HCT116 (cell line): ENCODE measurements at regions not wholly inside any gene's neighbourhood (a gene's known extent, or its start where the extent isn't known, plus 50 kb on each side); places are given as distances from the start of the nearest gene placed in this dataset.

Experiments
- ATAC-seq: fragments of 200-7000 bp; cut with Tn5 transposase; 2 replicates; pipeline ENCODE4 v1.9.1; 2020; ENCODE audit warnings: mild to moderate bottlenecking, moderate library complexity
- BruUV-seq: library from RNA; stranded (reverse); fragments of 400-500 nt; replicated peaks from 2 replicates; lab custom pipeline; 2021; lab: Mats Ljungman, UMichigan
- CTCF ChIA-PET: fragments of 300-600 bp; sonication (Branson Sonifier 250); formaldehyde crosslinking; loops from one replicate; lab custom pipeline; 2021; ENCODE audit warnings: antibody characterized with exemption; lab: Charles Lee
- POLR2A ChIA-PET: fragments of 300-600, 350-600 bp; sonication (Branson Sonifier 250); formaldehyde crosslinking; loops from one replicate; lab custom pipeline; 2021; ENCODE audit warnings: antibody characterized with exemption; lab: Charles Lee
- RAD21 ChIA-PET, 2 experiments: fragments of 300-600 bp; sonication (Branson Sonifier 250); formaldehyde crosslinking; loops; one replicate each; lab custom pipeline; 2023; ENCODE audit warnings: low total read pairs in 2 of 2; ENCODE audit not compliant: uncharacterized antibody in 2 of 2, unreplicated experiment in 2 of 2, low non-redundant PET in 1 of 2; lab: Charles Lee
- DNase-seq: peaks from one replicate; pipeline ENCODE4 v3.0.0-alpha.2; 2010; ENCODE audit warnings: low read depth, low spot score
- H2AFZ ChIP-seq: fragments of 200-600 bp; shearing (Covaris generic), sonication (generic); 2 replicates; pipeline ENCODE4 v1.6.1; 2017; ENCODE audit warnings: low read depth, mixed run types, mixed read lengths, antibody characterized with exemption, low read length; ENCODE audit not compliant: poor library complexity, severe bottlenecking
- H3K27ac ChIP-seq: 2 replicates; pipeline ENCODE4 v1.5.1; 2012; ENCODE audit warnings: low read depth, low read length
- H3K27me3 ChIP-seq: fragments of 200-600 bp; sonication (generic); 2 replicates; pipeline ENCODE4 v1.6.1; 2016; ENCODE audit warnings: mixed run types, low read length, mixed read lengths; ENCODE audit not compliant: insufficient read depth
- H3K36me3 ChIP-seq, 2 experiments: fragments of 200-500 bp in 1 of 2; fragments of 200-600 bp in 1 of 2; sonication (Bioruptor generic) in 1 of 2; sonication (generic) in 1 of 2; 2 replicates each; pipeline versions ENCODE4 v1.5.1 to v1.6.1; 2014 to 2016; ENCODE audit warnings: low read length in 2 of 2, inconsistent platforms in 1 of 2, mixed read lengths in 1 of 2, mixed run types in 1 of 2; ENCODE audit not compliant: insufficient read depth in 2 of 2, control insufficient read depth in 1 of 2
- H3K4me1 ChIP-seq, 2 experiments: fragments of 200-600 bp in 1 of 2; sonication (generic) in 1 of 2; 2 replicates each; pipeline versions ENCODE4 v1.5.1 to v1.6.1; 2012 to 2017; ENCODE audit warnings: low read length in 2 of 2, inconsistent platforms in 1 of 2, mild to moderate bottlenecking in 1 of 2, mixed read lengths in 1 of 2, mixed run types in 1 of 2, moderate library complexity in 1 of 2; ENCODE audit not compliant: insufficient read depth in 2 of 2, control insufficient read depth in 1 of 2
- H3K4me2 ChIP-seq: fragments of 200-600 bp; sonication (generic); 2 replicates; pipeline ENCODE4 v1.6.1; 2017; ENCODE audit warnings: mixed run types, low read length, mixed read lengths
- H3K4me3 ChIP-seq, 2 experiments: fragments of 200-600 bp in 1 of 2; sonication (generic) in 1 of 2; replicated peaks in 1 of 2; 2 replicates each; pipeline ENCODE4 v1.5.1; 2011 to 2016; ENCODE audit warnings: low read length in 2 of 2, control low read depth in 1 of 2, low read depth in 1 of 2, mild to moderate bottlenecking in 1 of 2, mixed read lengths in 1 of 2, mixed run types in 1 of 2
- H3K79me2 ChIP-seq: fragments of 200-600 bp; sonication (generic); 2 replicates; pipeline ENCODE4 v1.6.1; 2017; ENCODE audit warnings: mild to moderate bottlenecking, mixed run types, low read length, moderate library complexity, mixed read lengths; ENCODE audit not compliant: insufficient read depth
- H3K9ac ChIP-seq: fragments of 200-600 bp; sonication (generic); 2 replicates; pipeline ENCODE4 v1.6.1; 2016; ENCODE audit warnings: low read length, mixed read lengths
- H3K9me2 ChIP-seq: fragments of 200-600 bp; sonication (generic), shearing (Covaris generic); 2 replicates; pipeline ENCODE4 v1.6.1; 2017; ENCODE audit warnings: mixed run types, mild to moderate bottlenecking, moderate library complexity; ENCODE audit not compliant: insufficient read depth
- H3K9me3 ChIP-seq, 2 experiments: fragments of 200-500 bp in 1 of 2; fragments of 200-600 bp in 1 of 2; sonication (Bioruptor generic) in 1 of 2; sonication (generic) in 1 of 2; 2 replicates each; pipeline ENCODE4 v1.6.1; 2014 to 2017; ENCODE audit warnings: low read length in 2 of 2, mixed read lengths in 2 of 2, inconsistent platforms in 1 of 2, low read depth in 1 of 2, mild to moderate bottlenecking in 1 of 2, mixed run types in 1 of 2, moderate library complexity in 1 of 2; ENCODE audit not compliant: control insufficient read depth in 1 of 2, insufficient read depth in 1 of 2
- H4K20me1 ChIP-seq: fragments of 200-600 bp; sonication (generic), shearing (Covaris generic); 2 replicates; pipeline ENCODE4 v1.6.1; 2017; ENCODE audit warnings: mixed run types, mild to moderate bottlenecking, moderate library complexity; ENCODE audit not compliant: insufficient read depth
- CBX3 ChIP-seq: IDR thresholded peaks from 2 replicates; pipeline ENCODE4 v1.6.1; 2012; ENCODE audit warnings: low read depth
- CTCF ChIP-seq, 3 experiments: fragments of 200-600 bp in 1 of 3; sonication (generic) in 1 of 3; IDR thresholded peaks in 2 of 3; conservative IDR thresholded peaks in 1 of 3; 2 replicates each; pipeline ENCODE4 v1.5.1; 2012 to 2017; ENCODE audit warnings: low read depth in 2 of 3, low read length in 2 of 3, antibody characterized with exemption in 1 of 3, borderline replicate concordance in 1 of 3, control low read depth in 1 of 3, mild to moderate bottlenecking in 1 of 3, mixed read lengths in 1 of 3, mixed run types in 1 of 3, moderate library complexity in 1 of 3; ENCODE audit not compliant: insufficient read depth in 1 of 3
- EGR1 ChIP-seq: IDR thresholded peaks from 2 replicates; pipeline ENCODE4 v1.6.1; 2012; ENCODE audit warnings: low read depth
- EZH2 ChIP-seq: fragments of 200-600 bp; sonication (generic); IDR thresholded peaks from 2 replicates; pipeline ENCODE4 v1.6.1; 2017; ENCODE audit warnings: antibody characterized with exemption, mixed run types
- EZH2phosphoT487 ChIP-seq: fragments of 200-600 bp; IDR thresholded peaks from 2 replicates; pipeline ENCODE4 v1.6.1; 2018; ENCODE audit warnings: antibody characterized with exemption, borderline replicate concordance
- FOSL1 ChIP-seq: IDR thresholded peaks from 2 replicates; pipeline ENCODE4 v1.6.1; 2012; ENCODE audit warnings: low read depth
- RAD21 ChIP-seq: IDR thresholded peaks from 2 replicates; pipeline ENCODE4 v1.6.1; 2012; ENCODE audit warnings: low read depth, mild to moderate bottlenecking
- REST ChIP-seq: IDR thresholded peaks from 2 replicates; pipeline ENCODE4 v1.6.1; 2012; ENCODE audit warnings: low read depth
- TCF7L2 ChIP-seq: IDR thresholded peaks from 2 replicates; pipeline ENCODE4 v1.7.0; 2011; ENCODE audit warnings: borderline replicate concordance, inconsistent platforms; ENCODE audit not compliant: insufficient read depth, insufficient read length; ENCODE audit errors: extremely low read depth
- YY1 ChIP-seq: IDR thresholded peaks from 2 replicates; pipeline ENCODE4 v1.6.1; 2011; ENCODE audit warnings: low read length, low read depth, moderate library complexity, mild to moderate bottlenecking; ENCODE audit not compliant: insufficient replicate concordance; ENCODE audit errors: extremely low read depth
- ZBTB33 ChIP-seq: IDR thresholded peaks from 2 replicates; pipeline ENCODE4 v1.6.1; 2011; ENCODE audit warnings: mild to moderate bottlenecking, low read length, moderate library complexity; ENCODE audit not compliant: insufficient replicate concordance; ENCODE audit errors: extremely low read depth
- ZNF274 ChIP-seq: fragments of 200-500 bp; sonication (Bioruptor generic); IDR thresholded peaks from 2 replicates; pipeline ENCODE4 v1.6.1; 2014; ENCODE audit warnings: mild to moderate bottlenecking, low read depth, low read length, inconsistent platforms
- intact Hi-C: fragments of 100-400 bp; cut with micrococcal nuclease; formaldehyde crosslinking; loops from 2 replicates; pipeline ENCODE4 v1.10.0; 2022

- H4K20me1 ChIP-seq: no peaks in the 10 kb centered on the region
- intact Hi-C loops: no loop called here
- H3K9me2 ChIP-seq: no peaks in the 10 kb centered on the region
- H3K4me1 ChIP-seq: no peaks in the 10 kb centered on the region
- peak; percentile 85 for ATAC-seq
- H3K36me3 ChIP-seq: no peaks in the 10 kb centered on the region
- POLR2A ChIA-PET: no interaction called here
- H2AFZ ChIP-seq: no peak overlapping the region
- RAD21 ChIA-PET: no interaction called here
- CTCF ChIA-PET: interaction anchor here (0.7 to 1.0 kb wide), 2 partner anchors 18 to 230 kb away, joined by 3 read pairs; no protein-coding TSS in a partner anchor
- H3K4me2 ChIP-seq: no peak overlapping the region
- H3K27ac ChIP-seq: no peak overlapping the region
- DNase-seq: no peak
- no peaks in the 10 kb centered on the region for H3K9me3 ChIP-seq
- TF ChIP-seq CTCF (IDR thresholded peaks at IDR 0.05 in 2 of 3, conservative IDR thresholded peaks at IDR 0.05 in 1 of 3; ENCODE audit: borderline replicate concordance in 1 of 3, insufficient read depth in 1 of 3, low read depth in 2 of 3, low read length in 2 of 3) (peak in 2 of 3 experiments; percentile 38 to 40; a peak in 4 of 6 replicates), ZNF274 (no peak)
- TF ChIP-seq, all 23 proteins: peak for 1
- H3K9ac ChIP-seq: no peak overlapping the region
- no peaks in the 10 kb centered on the region for H3K79me2 ChIP-seq
- no peaks in the 10 kb centered on the region for H3K27me3 ChIP-seq
- no TSS peak for BruUV-seq
- H3K4me3 ChIP-seq: no peak overlapping the region
Observed at GRCh38 chr11:32188785-32189184, 97.9 kb downstream of the RCN1 start.

GRCh38 chr11:32196137-32196536, 105.3 kb downstream of the RCN1 start:
- Histone ChIP-seq H3K9me3 (no peaks in the 10 kb centered on the region), H3K27me3 (0 out of 2 replicates have a peak, but pooled peaks cover 4% of the 10 kb centered on the region), H3K27ac (no peak overlapping the region), H3K36me3 (no peaks in the 10 kb centered on the region), H3K4me2 (no peak overlapping the region), H3K9me2 (no peaks in the 10 kb centered on the region), H3K4me1 (no peaks in the 10 kb centered on the region), H2AFZ (no peak overlapping the region), H3K4me3 (no peak overlapping the region), H4K20me1 (no peaks in the 10 kb centered on the region), H3K79me2 (no peaks in the 10 kb centered on the region), H3K9ac (no peak overlapping the region)
- ChIA-PET RAD21 (no interaction called here), POLR2A (no interaction called here), CTCF (no interaction called here)
- no peak for ATAC-seq
- no peak for DNase-seq
- no TSS peak for BruUV-seq
- intact Hi-C loops: no loop called here
- TF ChIP-seq EZH2phosphoT487: no peak
- no peak for TF ChIP-seq ZBTB33
- TF ChIP-seq YY1: no peak
- no peak for TF ChIP-seq CBX3
- TF ChIP-seq EZH2: no peak
- no peak for TF ChIP-seq RAD21
- TF ChIP-seq REST: no peak
- no peak for TF ChIP-seq EGR1
- no peak for TF ChIP-seq TCF7L2
- TF ChIP-seq FOSL1: no peak
